KMS-11 (cell line): ENCODE measurements at regions not wholly inside any gene's neighbourhood (a gene's known extent, or its start where the extent isn't known, plus 50 kb on each side); places are given as distances from the start of the nearest gene placed in this dataset.

Experiments used
- H2AFZ ChIP-seq: fragments of 200-600 bp; sonication (generic); 2 replicates; pipeline ENCODE4 v1.6.1; 2016; ENCODE audit warnings: antibody characterized with exemption, mixed run types, low read depth
- H3K27ac ChIP-seq: fragments of 200-600 bp; sonication (generic); 2 replicates; pipeline ENCODE4 v1.6.1; 2016; ENCODE audit warnings: mild to moderate bottlenecking, mixed run types
- H3K27me3 ChIP-seq: fragments of 200-600 bp; sonication (generic); 2 replicates; pipeline ENCODE4 v1.6.1; 2017; ENCODE audit warnings: mild to moderate bottlenecking, low read depth, mixed run types, moderate library complexity; ENCODE audit not compliant: insufficient read depth
- H3K36me3 ChIP-seq: fragments of 200-600 bp; sonication (generic); 2 replicates; pipeline ENCODE4 v1.6.1; 2017; ENCODE audit warnings: mild to moderate bottlenecking, mixed run types; ENCODE audit not compliant: insufficient read depth
- H3K4me1 ChIP-seq: fragments of 200-600 bp; sonication (generic); 2 replicates; pipeline ENCODE4 v1.6.1; 2016; ENCODE audit warnings: mild to moderate bottlenecking, low read depth, mixed run types; ENCODE audit not compliant: poor library complexity, severe bottlenecking
- H3K4me2 ChIP-seq: fragments of 200-600 bp; sonication (generic); 2 replicates; pipeline ENCODE4 v1.7.0; 2016; ENCODE audit warnings: mild to moderate bottlenecking, mixed run types
- H3K4me3 ChIP-seq: fragments of 200-600 bp; sonication (generic); IDR thresholded peaks from 2 replicates; pipeline ENCODE4 v1.6.1; 2017; ENCODE audit warnings: low read depth, low read length, mixed read lengths; ENCODE audit not compliant: insufficient read depth
- H3K79me2 ChIP-seq: fragments of 200-600 bp; sonication (generic); 2 replicates; pipeline ENCODE4 v1.6.1; 2016; ENCODE audit warnings: low read depth, mixed run types; ENCODE audit not compliant: insufficient read depth
- H3K9ac ChIP-seq: fragments of 200-600 bp; sonication (generic); 2 replicates; pipeline ENCODE4 v1.6.1; 2016; ENCODE audit warnings: mild to moderate bottlenecking, mixed run types
- H4K20me1 ChIP-seq: fragments of 200-600 bp; sonication (generic); 2 replicates; pipeline ENCODE4 v1.6.1; 2016; ENCODE audit warnings: mild to moderate bottlenecking, mixed run types; ENCODE audit not compliant: insufficient read depth
- CTCF ChIP-seq: fragments of 200-600 bp; sonication (generic); conservative IDR thresholded peaks from 2 replicates; pipeline ENCODE4 v1.6.1; 2017; ENCODE audit warnings: low read depth, mild to moderate bottlenecking, antibody characterized with exemption, low read length, moderate library complexity, mixed read lengths

DNA sequence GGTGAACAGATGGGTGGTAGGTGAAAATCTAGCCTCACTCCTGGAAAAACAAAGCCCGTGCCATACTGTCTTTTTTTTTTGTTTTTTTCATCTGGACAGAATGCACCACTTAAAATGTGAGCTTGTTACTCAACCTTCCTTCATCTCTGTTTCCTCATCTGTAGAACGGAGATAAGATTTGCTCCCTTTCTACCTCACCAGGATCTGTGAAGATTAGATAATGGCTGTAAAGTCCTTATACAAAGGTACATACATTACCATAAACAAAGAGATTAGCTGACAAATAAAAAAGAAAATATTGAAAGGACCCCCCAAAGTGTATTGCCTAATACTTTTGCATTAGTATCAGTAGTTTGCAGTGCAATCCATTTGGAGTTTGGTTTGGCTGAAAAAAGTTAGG is 75.4 kb upstream of the ZEB2 start:
- no peak overlapping the region for H3K4me2 ChIP-seq
- H3K79me2 ChIP-seq: no peaks in the 10 kb centered on the region
- H3K9ac ChIP-seq: no peak overlapping the region
- no peaks in the 10 kb centered on the region for H4K20me1 ChIP-seq
- H2AFZ ChIP-seq: no peak overlapping the region
- no peak overlapping the region for H3K4me3 ChIP-seq
- no peak for TF ChIP-seq CTCF
- H3K36me3 ChIP-seq: no peaks in the 10 kb centered on the region
- H3K27ac ChIP-seq: no peak overlapping the region
- no peaks in the 10 kb centered on the region for H3K4me1 ChIP-seq
- H3K27me3 ChIP-seq: no peaks in the 10 kb centered on the region

- no peak for TF ChIP-seq CTCF
- Histone ChIP-seq H3K4me3 (no peak overlapping the region), H3K27me3 (no peaks in the 10 kb centered on the region), H3K79me2 (no peaks in the 10 kb centered on the region), H3K36me3 (no peaks in the 10 kb centered on the region), H3K9ac (no peak overlapping the region), H4K20me1 (no peaks in the 10 kb centered on the region), H3K4me1 (no peaks in the 10 kb centered on the region), H3K4me2 (no peak overlapping the region), H2AFZ (no peak overlapping the region), H3K27ac (no peak overlapping the region)
Measured at GRCh38 chr2:144593803-144594202, 73.9 kb upstream of the ZEB2 start.

GRCh38 chr2:144592500-144593256 is 72.8 kb upstream of the ZEB2 start:
- H3K79me2 ChIP-seq: no peaks in the 10 kb centered on the region
- TF ChIP-seq CTCF: no peak
- no peak overlapping the region for H3K4me3 ChIP-seq
- H3K4me2 ChIP-seq: no peak overlapping the region
- H3K27me3 ChIP-seq: no peaks in the 10 kb centered on the region
- no peak overlapping the region for H2AFZ ChIP-seq
- no peaks in the 10 kb centered on the region for H3K4me1 ChIP-seq
- H3K36me3 ChIP-seq: no peaks in the 10 kb centered on the region
- H3K27ac ChIP-seq: no peak overlapping the region
- H3K9ac ChIP-seq: no peak overlapping the region
- no peaks in the 10 kb centered on the region for H4K20me1 ChIP-seq

- H2AFZ ChIP-seq: no peak overlapping the region
- H3K4me3 ChIP-seq: no peak overlapping the region
- H3K4me1 ChIP-seq: no peaks in the 10 kb centered on the region
- H4K20me1 ChIP-seq: no peaks in the 10 kb centered on the region
- H3K4me2 ChIP-seq: no peak overlapping the region
- TF ChIP-seq CTCF: no peak
- H3K27ac ChIP-seq: no peak overlapping the region
- no peaks in the 10 kb centered on the region for H3K36me3 ChIP-seq
- H3K9ac ChIP-seq: no peak overlapping the region
- no peaks in the 10 kb centered on the region for H3K27me3 ChIP-seq
- H3K79me2 ChIP-seq: no peaks in the 10 kb centered on the region
Measured at GRCh38 chr2:144587306-144587705, 67.4 kb upstream of the ZEB2 start.
